G401 (cell line): ENCODE measurements at regions not wholly inside any gene's neighbourhood (a gene's known extent, or its start where the extent isn't known, plus 50 kb on each side); places are given as distances from the start of the nearest gene placed in this dataset.

Source experiments
- DNase-seq: peaks from one replicate; pipeline ENCODE4 v3.0.0-alpha.2; 2015; ENCODE audit warnings: low spot score
- in situ Hi-C: cut with HindIII; loops from 2 replicates; pipeline ENCODE4 v1.10.0; 2016; ENCODE audit warnings: low sequenced_read_pairs, mixed read lengths

DNA sequence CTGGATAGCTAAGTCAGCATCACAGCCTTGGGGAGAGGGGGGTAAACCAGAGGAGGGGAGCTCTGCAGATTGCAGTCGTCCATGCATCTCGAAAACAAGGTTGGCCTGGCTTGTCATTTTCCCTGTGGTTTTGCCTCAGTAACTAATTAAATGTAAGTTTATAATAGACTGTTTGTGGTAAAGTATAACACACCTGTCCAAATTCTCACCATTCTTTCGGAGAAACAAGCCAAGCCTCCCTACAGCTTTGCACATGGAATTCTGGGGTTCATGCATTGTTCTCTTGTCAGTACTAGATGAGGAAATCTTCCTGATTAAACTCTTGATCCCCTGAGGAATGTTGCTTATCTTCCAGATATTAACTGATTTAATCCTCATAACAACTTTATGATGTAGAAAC lies 1065.2 kb upstream of the FAM98A start:
- in situ Hi-C loops = no loop called here
- no peak for DNase-seq

DNA sequence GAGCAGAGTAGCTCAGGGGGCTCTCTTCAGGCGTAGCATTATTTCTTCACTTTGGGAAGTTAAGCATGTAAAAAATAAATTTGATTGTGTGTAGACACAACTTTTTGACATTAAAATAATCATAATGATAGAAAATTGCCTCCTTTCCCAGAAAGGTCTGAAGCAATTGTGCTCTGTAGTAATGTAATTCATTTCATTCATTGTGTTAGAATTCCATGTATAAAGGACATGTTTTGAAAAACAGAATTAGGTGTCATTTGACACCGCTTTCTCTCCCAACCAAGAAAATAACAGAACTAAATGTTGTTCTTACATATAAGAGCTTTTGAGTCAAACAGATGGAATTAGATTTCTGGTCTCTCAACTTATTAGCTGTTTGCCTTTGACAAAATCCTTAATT lies 1064.2 kb upstream of the FAM98A start:
- no peak for DNase-seq
- in situ Hi-C loops = no loop called here

DNA sequence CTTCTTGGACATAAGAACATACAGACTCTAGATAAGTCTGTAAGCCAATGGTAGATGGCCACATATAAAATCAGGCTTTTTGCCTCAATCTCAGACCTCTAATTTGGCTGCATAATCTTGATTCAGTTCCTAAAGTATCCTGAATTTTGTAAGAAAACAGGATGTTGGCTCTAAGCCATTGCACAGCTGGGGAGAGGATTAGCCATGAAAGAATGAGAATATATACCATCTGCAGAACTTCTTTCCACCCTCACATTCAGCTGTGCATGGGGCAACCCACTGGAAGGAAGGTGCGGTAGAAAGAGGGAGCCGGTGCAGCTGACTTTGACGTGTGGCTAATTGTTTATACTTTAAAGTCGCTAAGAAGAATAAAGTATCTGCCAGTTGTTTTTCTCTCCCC lies 1061.6 kb upstream of the FAM98A start:
- in situ Hi-C loops = no loop called here
- DNase-seq = no peak

DNA sequence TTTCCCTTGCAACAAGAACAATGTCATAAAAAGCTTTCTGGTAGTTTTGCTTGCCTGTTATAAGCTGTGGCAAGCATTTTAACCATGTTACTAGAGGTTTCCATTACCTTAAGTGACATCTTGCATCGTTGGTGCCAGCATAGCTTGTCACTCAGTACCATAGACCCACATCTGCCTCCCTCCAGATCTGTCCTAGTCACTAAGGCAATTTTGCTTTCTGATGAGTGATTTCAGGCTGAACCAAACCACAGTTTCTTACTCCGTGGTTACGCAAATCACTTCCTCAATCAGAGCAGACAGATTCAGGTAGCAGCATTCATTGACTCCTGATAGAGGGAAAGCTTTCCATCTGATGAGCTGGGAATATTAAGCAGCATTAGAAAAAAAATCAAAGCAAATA lies 1057.5 kb upstream of the FAM98A start:
- DNase-seq = no peak
- in situ Hi-C loops = no loop called here

DNA sequence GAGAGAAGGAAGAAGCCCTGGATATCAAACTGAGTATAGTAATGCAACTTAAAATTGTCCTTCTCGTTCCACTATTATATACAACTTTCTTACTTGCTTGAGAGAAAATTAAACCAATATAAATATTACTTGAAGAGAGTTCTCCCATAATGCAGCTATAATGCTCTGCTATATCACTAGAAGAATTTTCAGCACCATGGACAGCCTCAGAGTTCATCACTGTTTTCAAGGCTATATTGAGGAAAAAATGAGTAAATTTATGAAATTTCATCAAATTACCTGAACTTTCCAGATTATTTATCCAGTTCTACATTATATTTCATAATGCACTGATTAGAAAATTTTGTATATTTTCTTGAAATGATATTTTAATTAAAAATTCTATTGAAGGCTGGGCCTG lies 1053.5 kb upstream of the FAM98A start:
- no peak for DNase-seq
- in situ Hi-C loops = no loop called here

DNA sequence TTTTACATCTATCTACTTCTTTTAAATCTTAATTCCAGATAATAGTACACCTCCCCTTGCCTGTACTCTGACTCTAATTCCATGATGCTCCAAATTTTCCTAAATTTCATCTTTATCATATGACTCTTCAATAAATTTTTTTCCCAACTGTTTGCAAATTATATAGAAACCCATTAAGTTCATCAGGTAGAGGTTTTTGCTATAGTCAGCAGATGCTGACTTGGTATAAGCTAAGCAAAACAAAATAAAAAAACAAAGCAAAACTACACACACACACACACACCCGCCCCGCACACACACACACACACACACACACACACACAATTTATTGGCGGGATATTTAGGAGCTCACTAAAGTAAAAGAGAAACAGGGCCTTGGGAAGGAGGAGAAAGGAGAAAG lies 1047.8 kb upstream of the FAM98A start:
- in situ Hi-C loops = no loop called here

DNA sequence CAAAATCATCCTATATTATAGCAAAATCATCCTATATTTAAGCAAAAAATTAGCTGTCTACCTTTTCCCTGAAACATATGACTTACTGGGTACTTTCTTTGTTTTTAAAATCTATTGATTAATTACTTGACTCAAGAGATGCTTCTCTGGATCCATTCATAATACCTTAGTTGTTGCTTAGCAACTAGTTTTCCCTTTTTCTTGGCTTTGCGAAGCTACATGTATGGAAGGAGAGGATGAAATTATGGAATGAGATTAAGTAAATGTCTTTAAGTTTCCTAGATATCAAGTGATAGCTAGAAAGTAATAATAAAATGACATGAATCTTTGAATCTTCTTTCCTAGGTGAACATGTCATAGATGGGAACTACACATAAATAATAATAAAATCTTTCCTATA lies 1033.2 kb upstream of the FAM98A start:
- in situ Hi-C loops = no loop called here
- no peak for DNase-seq

More for the DNA sequence above, 1047.8 kb upstream of the FAM98A start:
- DNase-seq = no peak

DNA sequence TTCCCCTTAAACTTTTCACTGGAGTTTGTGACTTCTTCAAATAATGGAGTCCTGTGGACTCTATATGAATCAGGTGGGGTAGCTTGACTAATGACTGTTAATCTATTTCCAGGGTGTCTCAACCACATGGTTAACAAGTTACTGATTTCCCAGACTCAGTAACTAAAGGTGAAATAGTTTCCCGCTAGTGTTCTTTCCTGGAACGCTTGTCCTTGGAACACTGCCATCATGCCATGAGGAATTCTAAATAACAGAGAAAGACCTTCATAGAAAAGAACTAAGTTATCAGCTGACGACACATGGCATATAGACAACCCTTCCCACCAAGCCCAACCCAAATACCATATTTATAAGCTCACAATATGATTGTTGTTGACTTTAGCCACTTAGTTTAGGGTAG lies 1027.9 kb upstream of the FAM98A start:
- in situ Hi-C loops = no loop called here
- DNase-seq = no peak

DNA sequence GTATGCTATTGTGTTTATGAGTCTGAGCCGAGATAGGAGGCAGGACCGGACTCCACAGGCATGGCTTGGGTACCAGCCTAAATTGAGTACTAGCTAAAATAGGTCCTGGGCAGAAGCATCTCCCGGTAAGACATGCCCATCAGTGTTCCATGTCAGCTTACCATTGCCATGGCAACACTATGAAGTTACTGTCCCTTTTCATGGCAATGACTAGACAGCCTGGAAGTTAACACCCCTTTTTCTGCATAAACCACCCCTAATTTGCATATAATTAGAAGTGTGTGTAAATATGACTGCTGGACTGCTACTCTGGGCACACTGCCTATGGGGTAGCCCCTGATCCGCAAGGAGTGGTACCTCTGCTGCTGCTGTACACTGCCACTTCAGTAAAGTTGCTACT lies 1005.1 kb upstream of the FAM98A start:
- no peak for DNase-seq
- in situ Hi-C loops = no loop called here

DNA sequence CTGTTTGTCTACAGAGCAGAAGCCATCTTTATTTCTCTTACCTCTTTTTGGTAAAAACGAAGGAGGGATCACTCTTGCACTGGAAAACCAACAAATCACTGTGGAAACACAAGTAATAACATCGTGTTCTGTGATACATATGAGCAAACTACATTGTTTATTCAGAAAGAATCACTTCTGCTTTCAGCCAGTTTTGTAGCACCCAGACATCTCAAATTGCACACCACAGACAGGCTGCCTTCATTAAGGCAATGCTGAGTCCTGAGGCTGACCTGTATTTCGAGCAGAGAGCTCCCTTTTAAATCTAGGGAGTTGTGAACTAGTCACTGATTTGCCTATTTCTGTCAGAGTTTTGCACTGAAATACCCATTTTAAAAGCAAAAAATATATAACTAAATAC lies 1003.2 kb upstream of the FAM98A start:
- DNase-seq = no peak
- in situ Hi-C loops = no loop called here

DNA sequence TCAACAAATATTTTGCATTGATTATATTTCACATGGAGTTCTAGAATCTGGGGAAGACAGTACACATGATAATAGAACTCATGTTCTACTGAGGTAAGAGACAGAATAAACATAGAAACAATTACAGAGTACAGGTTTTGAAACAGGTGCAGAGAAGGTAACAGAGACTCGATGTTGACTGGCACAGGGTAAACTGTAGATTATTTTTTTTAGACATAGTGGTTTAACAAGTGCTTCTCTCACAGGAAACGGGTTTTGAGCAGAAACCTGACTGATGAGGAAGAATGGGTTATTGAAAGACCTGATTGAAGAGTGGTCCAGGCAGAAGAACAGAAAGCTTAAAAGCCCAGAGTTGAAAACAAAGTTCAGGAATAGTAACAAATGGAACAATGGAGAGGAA lies 1002.5 kb upstream of the FAM98A start:
- DNase-seq = no peak
- in situ Hi-C loops = no loop called here

DNA sequence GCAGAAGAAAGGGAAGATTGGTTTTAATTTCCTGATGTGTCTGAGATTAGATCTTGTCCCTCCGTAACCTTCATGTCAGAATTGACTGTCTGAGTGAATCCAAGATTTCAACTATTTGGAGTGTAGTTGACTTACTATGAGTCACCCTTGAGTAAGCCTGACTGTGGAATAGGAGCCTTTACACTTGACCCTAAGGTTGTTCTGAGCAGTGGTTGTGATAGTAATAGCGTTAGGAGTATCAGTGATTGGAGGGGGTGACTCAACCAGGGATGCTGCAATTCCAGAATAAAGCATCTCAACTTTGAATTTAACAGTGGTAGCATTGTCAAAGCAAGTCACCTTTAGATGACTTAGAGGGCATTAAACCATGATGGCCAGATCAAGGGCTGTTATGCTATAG lies 979.5 kb upstream of the FAM98A start:
- DNase-seq = no peak
- in situ Hi-C loops = no loop called here

DNA sequence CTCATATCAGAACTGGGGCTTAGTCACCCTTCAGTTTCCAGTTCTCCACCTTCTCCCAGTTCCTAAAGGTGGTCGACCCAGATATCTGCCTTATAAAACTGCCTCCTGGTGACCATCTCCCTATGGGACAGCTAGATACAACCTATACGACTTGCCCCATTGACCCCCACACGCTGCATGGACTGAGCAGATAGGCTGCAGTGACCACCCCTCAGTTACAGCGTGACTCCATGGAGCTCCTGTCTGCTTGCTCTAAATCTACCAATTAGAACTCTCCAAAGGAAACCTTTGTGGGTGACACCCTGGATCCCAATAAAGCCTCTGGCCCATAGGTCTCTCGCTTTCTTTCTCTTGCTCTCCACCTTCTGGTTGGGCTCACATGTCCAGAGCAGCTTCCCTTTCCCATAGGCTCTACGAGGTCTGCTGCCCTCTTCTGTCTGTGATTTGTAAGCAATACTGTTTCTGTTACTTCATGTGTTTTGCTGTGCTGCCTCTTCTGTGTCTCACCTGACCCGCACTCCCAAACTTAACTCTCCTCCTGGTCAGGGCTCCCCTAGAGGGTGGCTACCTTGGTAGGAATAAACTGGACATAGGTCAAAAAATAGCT lies 971.3 kb upstream of the FAM98A start:
- DNase-seq = no peak
- in situ Hi-C loops = no loop called here

DNA sequence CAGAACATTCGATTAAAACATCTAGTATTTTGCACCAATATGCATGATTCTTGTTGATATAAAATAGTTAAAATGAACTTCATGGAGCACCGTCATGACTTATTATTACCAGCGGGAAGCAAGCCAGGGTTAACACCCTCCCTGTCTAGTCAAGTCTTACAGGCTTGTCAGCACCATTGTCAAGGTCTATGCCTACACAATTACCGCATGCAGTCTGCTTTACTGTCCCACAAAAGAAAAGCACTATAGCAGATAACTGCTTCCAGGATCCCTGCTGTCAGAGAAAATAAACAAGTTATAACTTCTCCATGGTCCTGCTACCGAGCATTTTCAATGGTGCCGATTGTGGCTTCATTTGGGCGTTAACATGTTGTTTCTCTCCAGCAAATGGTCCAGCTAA lies 968.0 kb upstream of the FAM98A start:
- no peak for DNase-seq
- in situ Hi-C loops = no loop called here

DNA sequence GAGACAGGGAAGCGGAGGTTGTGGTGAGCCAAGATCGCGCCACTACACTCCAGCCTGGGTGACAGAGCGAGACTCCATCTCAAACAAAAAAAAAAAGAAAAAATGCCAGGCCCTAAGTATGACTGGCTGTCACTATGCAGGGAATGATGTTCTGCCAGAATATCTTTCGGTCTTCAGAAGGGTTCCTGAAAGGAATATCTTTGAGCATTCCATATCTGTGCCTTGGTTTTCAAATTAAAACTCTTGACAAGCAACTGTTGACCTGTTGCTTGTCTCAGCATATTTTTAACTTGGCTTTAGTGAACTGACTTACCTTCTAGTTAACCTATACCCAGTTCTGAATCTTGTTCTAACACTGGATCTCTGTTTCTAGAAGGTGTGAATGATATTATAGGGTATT lies 953.2 kb upstream of the FAM98A start:
- in situ Hi-C loops = no loop called here
- no peak for DNase-seq

DNA sequence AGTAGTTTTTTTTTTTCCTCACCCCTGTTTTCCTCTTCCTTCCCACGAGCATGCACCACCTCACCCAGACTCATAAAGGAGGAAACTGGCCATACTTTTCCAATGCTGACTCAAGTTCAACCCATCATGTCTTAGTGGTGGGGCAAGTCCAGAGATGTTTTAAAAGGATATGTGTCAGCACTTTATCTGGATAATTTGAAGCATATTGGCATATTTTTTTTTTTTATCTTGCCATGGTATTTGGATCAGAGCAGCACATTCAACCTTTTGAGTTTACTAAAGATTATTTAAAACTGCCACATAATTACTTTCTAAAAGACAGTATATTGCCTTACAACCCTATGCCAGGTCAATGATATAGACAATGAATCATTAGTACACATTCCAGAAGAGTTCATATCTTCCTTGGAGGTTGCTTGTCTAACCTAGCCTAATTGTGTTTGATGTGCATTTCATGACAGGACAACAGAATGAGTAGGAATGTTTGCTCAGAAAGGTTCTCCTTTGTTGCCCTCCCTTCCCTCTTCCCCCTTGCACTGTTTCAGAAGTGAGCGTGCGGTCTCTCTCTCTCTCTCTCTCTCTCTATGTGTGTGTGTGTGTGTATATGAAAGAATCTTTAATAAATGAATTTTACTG lies 950.7 kb upstream of the FAM98A start:
- in situ Hi-C loops = no loop called here

DNA sequence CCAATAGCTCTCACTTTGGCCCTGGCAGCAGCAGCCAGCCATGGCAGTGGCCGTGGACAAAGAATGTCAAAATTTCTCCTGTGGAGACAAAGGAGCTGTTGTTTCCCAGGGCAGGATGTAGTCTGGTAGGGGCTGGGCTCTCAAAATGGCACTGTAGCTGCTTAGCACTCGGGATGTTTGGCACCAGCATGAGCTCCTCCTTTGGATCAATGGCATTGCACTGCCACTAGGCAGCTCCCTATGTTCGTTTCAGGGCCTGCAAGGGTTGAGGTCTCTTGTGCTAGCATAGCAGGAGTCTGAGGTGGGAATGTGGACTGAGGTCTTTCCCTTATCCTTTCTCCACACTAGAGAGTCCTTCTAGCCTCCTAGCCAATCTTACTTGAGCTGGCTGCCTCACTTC lies 948.8 kb upstream of the FAM98A start:
- no peak for DNase-seq

More for the DNA sequence above, 950.7 kb upstream of the FAM98A start:
- no peak for DNase-seq

DNA sequence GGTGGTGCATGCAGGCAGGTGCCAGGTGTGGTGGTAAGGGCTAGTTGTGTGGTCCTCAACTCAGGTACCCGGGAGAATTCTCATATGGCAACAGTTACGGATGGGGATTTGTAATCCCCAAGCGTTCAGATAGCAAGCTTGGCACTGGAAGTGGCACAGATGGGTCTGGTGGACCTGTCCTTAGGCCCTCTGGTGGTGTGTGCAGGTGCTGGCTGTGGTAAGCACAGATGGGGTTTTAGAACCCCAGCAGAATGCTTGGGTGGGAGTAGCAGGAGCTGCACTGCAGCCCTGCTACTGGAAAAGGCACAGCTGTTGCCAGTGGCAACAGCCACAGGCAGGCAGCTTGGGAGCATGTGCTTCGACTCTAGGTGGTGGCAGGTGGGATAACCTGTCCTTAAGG lies 948.2 kb upstream of the FAM98A start:
- in situ Hi-C loops = no loop called here
- no peak for DNase-seq

More for the DNA sequence above, 948.8 kb upstream of the FAM98A start:
- in situ Hi-C loops = no loop called here

DNA sequence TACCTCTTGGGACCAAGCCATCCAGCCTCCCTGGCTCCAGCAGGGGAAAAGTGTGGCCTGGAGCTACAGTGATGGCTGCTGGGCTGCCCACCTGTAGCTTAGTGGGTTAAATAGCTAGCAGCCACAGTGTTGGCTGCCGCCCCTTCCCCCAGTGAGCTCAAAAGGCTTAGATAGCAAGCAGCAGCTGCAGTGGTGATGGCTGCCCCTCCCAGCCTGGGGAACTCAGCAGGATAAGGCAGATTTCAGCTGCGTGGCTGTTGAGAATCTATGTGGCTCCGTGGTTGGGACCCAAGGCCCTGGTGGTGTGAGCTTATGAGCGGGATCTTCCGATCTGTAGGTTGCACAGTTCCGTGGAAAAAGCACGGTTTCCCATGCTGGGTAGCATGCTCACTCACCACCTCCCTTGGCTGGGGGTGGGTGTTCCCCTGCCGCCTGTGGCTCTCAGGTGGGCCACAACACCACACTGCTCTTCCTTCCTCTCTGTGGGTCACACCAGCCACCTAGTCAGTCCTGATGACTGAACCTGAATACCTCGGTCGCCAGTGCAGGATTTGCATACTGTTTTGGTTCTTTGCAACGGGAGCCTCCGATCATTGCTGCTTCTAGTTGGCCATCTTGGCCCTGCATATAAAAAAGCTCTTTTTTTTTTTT lies 946.5 kb upstream of the FAM98A start:
- in situ Hi-C loops = no loop called here
- DNase-seq = no peak

DNA sequence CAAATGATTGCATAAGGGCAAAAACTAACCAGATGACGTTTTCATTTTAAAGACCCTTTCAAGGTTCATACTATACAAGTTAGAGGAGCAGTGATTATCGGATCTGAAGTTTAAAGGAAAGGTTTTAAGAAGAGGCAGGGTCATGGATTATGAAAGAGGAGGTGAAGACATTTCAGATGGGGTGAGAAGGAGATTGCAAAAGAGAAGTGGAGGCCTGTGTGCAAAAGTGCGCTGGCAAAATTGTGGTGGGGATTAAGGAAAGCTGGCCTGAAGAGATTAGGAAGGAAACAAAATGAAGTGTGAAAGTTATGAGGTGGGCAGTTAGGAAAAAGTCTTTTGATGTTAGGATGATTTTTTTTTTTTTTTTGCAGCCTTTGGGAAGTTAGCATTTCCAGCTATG lies 935.7 kb upstream of the FAM98A start:
- no peak for DNase-seq
- in situ Hi-C loops = no loop called here

DNA sequence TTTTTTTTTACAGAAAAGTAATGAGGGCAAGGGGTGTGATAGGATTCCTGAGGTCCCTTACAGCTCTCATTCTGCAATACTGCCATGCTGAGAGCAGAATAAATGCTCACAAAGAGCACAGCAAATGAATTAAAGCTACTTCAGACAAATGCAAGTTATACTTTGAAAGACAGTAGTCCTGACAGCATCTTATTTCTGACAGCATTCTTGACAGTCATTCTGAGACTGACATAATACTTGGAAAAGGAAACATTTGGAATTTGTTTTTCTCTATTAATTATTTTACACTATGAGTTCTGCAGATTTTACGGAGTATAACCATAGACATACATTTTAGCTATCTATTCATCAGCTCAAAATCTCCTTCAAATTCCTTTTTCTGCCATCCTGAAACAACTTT lies 935.2 kb upstream of the FAM98A start:
- in situ Hi-C loops = no loop called here
- no peak for DNase-seq
